ENCODE measurements at regions not wholly inside any gene's neighbourhood (a gene's known extent, or its start where the extent isn't known, plus 50 kb on each side); places are given as distances from the start of the nearest gene placed in this dataset.

GRCh38 chr6:96742702-96743101 is 94.6 kb downstream of the GPR63 start (continued):
- no peak for TF ChIP-seq SAP30 (IDR thresholded peaks at IDR 0.05; ENCODE audit: insufficient read depth, insufficient replicate concordance, low read length)
- TF ChIP-seq CBX5 (IDR thresholded peaks at IDR 0.05; ENCODE audit: low read depth, low read length) = no peak
